Heart left ventricle (tissue), 16 donors: ENCODE measurements at regions not wholly inside any gene's neighbourhood (a gene's known extent, or its start where the extent isn't known, plus 50 kb on each side); places are given as distances from the start of the nearest gene placed in this dataset.
A peak's percentile ranks its signal among the peaks of the same experiment; 100 is the strongest.

Experiments used
- ATAC-seq, 4 donors: fragments of 200-7000 bp; cut with Tn5 transposase; one replicate each; pipeline ENCODE4 v1.9.1; 2020 to 2022; ENCODE audit warnings: moderate library complexity in 4 of 4, mild to moderate bottlenecking in 3 of 4, moderate number of reproducible peaks in 1 of 4
- DNase-seq, 5 donors: peaks; one replicate each; pipeline ENCODE4 v3.0.0-alpha.2; 2020
- H3K27ac ChIP-seq, 12 donors: fragments of 200-600 bp; sonication (generic) in 4 of 12; one replicate each; pipeline versions ENCODE4 v1.5.0 to v1.8.0; 2016 to 2022; ENCODE audit warnings: mild to moderate bottlenecking in 2 of 12
- H3K27me3 ChIP-seq, 9 donors: fragments of 200-600 bp; sonication (generic) in 2 of 9; one replicate each; pipeline versions ENCODE4 v1.5.1 to v1.8.0; 2016 to 2022; ENCODE audit warnings: mild to moderate bottlenecking in 3 of 9
- H3K36me3 ChIP-seq, 9 donors: fragments of 200-600 bp; sonication (generic) in 2 of 9; one replicate each; pipeline versions ENCODE4 v1.5.0 to v1.8.0; 2018 to 2022; ENCODE audit warnings: mild to moderate bottlenecking in 2 of 9
- H3K4me1 ChIP-seq, 12 donors: fragments of 200-600 bp; sonication (generic) in 4 of 12; one replicate each; pipeline versions ENCODE4 v1.5.0 to v1.8.0; 2016 to 2022; ENCODE audit warnings: mild to moderate bottlenecking in 3 of 12
- H3K4me3 ChIP-seq, 12 donors: fragments of 200-600 bp; sonication (generic) in 4 of 12; one replicate each; pipeline versions ENCODE4 v1.5.0 to v1.8.0; 2017 to 2022; ENCODE audit warnings: mild to moderate bottlenecking in 9 of 12, moderate library complexity in 4 of 12
- H3K9me3 ChIP-seq, 12 donors: fragments of 200-600 bp; sonication (generic) in 4 of 12; one replicate each; pipeline versions ENCODE4 v1.5.0 to v1.8.0; 2016 to 2022; ENCODE audit warnings: mild to moderate bottlenecking in 1 of 12
- CTCF ChIP-seq, 12 donors: fragments of 200-600 bp; sonication (generic) in 4 of 12; IDR thresholded peaks; one replicate each; pipeline versions ENCODE4 v1.5.0 to v1.8.0; 2018 to 2022; ENCODE audit warnings: antibody characterized with exemption in 12 of 12, mild to moderate bottlenecking in 5 of 12
- POLR2A ChIP-seq, 2 donors: fragments of 450-650 bp; IDR thresholded peaks; one replicate each; pipeline ENCODE4 v1.6.1; 2017; ENCODE audit warnings: antibody characterized with exemption in 2 of 2, mild to moderate bottlenecking in 2 of 2, moderate library complexity in 2 of 2
- WGBS, 4 donors: extraction: QIAGEN DNeasy Blood & Tissue Kit in 2 of 4; methylation state at CpG; one replicate each; pipeline versions ENCODE4 v1.1.5 to v1.1.7; 2013 to 2018; 5-methylcytosine and 5-hydroxymethylcytosine counted together
- intact Hi-C, 10 donors: fragments of 100-400 bp; cut with DNase I; formaldehyde crosslinking; loops; one replicate each; pipeline versions ENCODE4 v1.11.1 to v1.14.2; 2022
- donor health status: ischemic (EF 13 %, LVEDD 7.1; RV severe dilation, severe dysfunction).
- donor health status: healthy with polysubstance abuse.
- donor health status: DM: no; HTN: yes; CAD: no.
- donor health status: DM: no; HTN: no; CAD: no.
- donor health status: ischemic (EF 25% LVEDD 6.9; RV normal size, moderate dysfunction).
- donor health status: ischemic (EF 25% LVEDD 5.7; RV mildly dilated, moderate dysfunction).
- donor health status: healthy.
- donor health status: DM: yes; HTN: yes; CAD: no.
- donor health status: ischemic (EF 35%, LVEDD 5.7; RV mildly dilated, moderate dysfunction).
- donor health status: nonischemic (EF 11% LVEDD 7.7; RV severe dilation, severe dysfunction).
- donor health status: DM: yes; HTN: yes; CAD: no.
- donor health status: PGD.
- donor health status: ischemic (EF 29% LVEDD 5.4; RV normal size, mild dysfunction).
- donor health status: nonischemic (EF 23%, LVEDD 6.1; RV moderate dilation, normal function).

GRCh38 chr1:79629414-79629813 is 622.9 kb upstream of the ADGRL4 start:
- WGBS, 4 donors: 92 to 97% (median 96%) methylated on average over 4 to 7 of the region's 7 CpGs
- Histone ChIP-seq H3K9me3 (no peaks in the 10 kb centered on the region), H3K27ac (no peak overlapping the region), H3K36me3 (no peaks in the 10 kb centered on the region), H3K4me1 (no peaks in the 10 kb centered on the region), H3K27me3 (no peaks in the 10 kb centered on the region), H3K4me3 (no peak overlapping the region)
- TF ChIP-seq CTCF (IDR thresholded peaks at IDR 0.05): no peak
- TF ChIP-seq POLR2A (IDR thresholded peaks at IDR 0.05): no peak
- no peak for ATAC-seq
- intact Hi-C loops: no loop called here
- DNase-seq: no peak

- DNase-seq: no peak
- 75 to 88% (median 82%) methylated on average over 2 of the region's 2 CpGs for WGBS, 4 donors
- Histone ChIP-seq H3K4me3 (no peak overlapping the region), H3K36me3 (no peaks in the 10 kb centered on the region), H3K4me1 (no peaks in the 10 kb centered on the region), H3K27ac (no peak overlapping the region), H3K9me3 (peaks cover 0 to 4% (median 0%) of the 10 kb centered on the region in 12 donors), H3K27me3 (no peaks in the 10 kb centered on the region)
- intact Hi-C loops: no loop called here
- ATAC-seq: no peak
- TF ChIP-seq CTCF (IDR thresholded peaks at IDR 0.05) (peak in 3 of 12 donors; percentile 4 to 22 (median 15)), POLR2A (IDR thresholded peaks at IDR 0.05) (no peak)
Observed at GRCh38 chr1:79617777-79618176, 611.2 kb upstream of the ADGRL4 start.

GRCh38 chr1:79614762-79615161 is 608.2 kb upstream of the ADGRL4 start:
- Histone ChIP-seq H3K27me3 (no peaks in the 10 kb centered on the region), H3K4me1 (no peaks in the 10 kb centered on the region), H3K4me3 (no peak overlapping the region), H3K9me3 (peaks cover 0 to 4% (median 0%) of the 10 kb centered on the region in 12 donors), H3K36me3 (no peaks in the 10 kb centered on the region), H3K27ac (no peak overlapping the region)
- intact Hi-C loops: no loop called here
- ATAC-seq (no peak), DNase-seq (no peak)
- WGBS, 4 donors: 71 to 79% (median 73%) methylated on average over 2 of the region's 2 CpGs
- TF ChIP-seq POLR2A (IDR thresholded peaks at IDR 0.05): no peak
- no peak for TF ChIP-seq CTCF (IDR thresholded peaks at IDR 0.05)

GRCh38 chr1:79614106-79614505 is 607.6 kb upstream of the ADGRL4 start:
- no peaks in the 10 kb centered on the region for H3K36me3 ChIP-seq
- intact Hi-C loops: no loop called here
- ATAC-seq: no peak

More at GRCh38 chr1:79614106-79614505, 607.6 kb upstream of the ADGRL4 start:
- DNase-seq: no peak
- no peak for TF ChIP-seq CTCF (IDR thresholded peaks at IDR 0.05)
- TF ChIP-seq POLR2A (IDR thresholded peaks at IDR 0.05): no peak
- Histone ChIP-seq H3K9me3 (peaks cover 0 to 4% (median 0%) of the 10 kb centered on the region in 12 donors), H3K27ac (no peak overlapping the region), H3K4me3 (no peak overlapping the region), H3K27me3 (no peaks in the 10 kb centered on the region), H3K4me1 (no peaks in the 10 kb centered on the region)
